ENCODE measurements at regions not wholly inside any gene's neighbourhood (a gene's known extent, or its start where the extent isn't known, plus 50 kb on each side); places are given as distances from the start of the nearest gene placed in this dataset.

DNA sequence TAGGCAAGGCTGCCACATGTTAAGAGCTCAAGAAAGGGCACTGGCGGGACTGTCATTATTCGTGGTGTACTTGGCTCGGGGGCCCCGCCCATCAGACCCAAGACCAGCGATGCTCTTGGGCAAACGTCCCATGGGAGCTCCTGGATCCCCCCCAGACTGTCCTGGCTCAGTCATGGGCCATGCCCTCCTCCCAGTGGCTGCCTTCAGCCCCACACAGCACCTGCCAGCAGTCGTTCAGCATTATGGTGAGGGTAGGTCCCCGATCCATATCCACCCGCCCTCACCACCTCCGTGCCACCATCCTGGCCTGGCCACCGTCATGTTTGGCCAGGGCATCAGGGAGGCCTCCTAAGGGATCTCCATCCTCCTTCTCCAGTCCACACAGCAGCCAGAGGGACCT lies 51.4 kb upstream of the IQSEC1 start:
- TF ChIP-seq, protein P1, sequence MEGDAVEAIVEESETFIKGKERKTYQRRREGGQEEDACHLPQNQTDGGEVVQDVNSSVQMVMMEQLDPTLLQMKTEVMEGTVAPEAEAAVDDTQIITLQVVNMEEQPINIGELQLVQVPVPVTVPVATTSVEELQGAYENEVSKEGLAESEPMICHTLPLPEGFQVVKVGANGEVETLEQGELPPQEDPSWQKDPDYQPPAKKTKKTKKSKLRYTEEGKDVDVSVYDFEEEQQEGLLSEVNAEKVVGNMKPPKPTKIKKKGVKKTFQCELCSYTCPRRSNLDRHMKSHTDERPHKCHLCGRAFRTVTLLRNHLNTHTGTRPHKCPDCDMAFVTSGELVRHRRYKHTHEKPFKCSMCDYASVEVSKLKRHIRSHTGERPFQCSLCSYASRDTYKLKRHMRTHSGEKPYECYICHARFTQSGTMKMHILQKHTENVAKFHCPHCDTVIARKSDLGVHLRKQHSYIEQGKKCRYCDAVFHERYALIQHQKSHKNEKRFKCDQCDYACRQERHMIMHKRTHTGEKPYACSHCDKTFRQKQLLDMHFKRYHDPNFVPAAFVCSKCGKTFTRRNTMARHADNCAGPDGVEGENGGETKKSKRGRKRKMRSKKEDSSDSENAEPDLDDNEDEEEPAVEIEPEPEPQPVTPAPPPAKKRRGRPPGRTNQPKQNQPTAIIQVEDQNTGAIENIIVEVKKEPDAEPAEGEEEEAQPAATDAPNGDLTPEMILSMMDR (IDR thresholded peaks at IDR 0.05; ENCODE audit: low read depth, low read length) = no peak
- Histone ChIP-seq H3K4me1 (no peaks in the 10 kb centered on the region), H3K4me3 (ENCODE audit: low read depth, low read length) (no peak overlapping the region), H3K36me3 (no peaks in the 10 kb centered on the region), H3K9me3 (no peaks in the 10 kb centered on the region), H3K27me3 (no peaks in the 10 kb centered on the region)
- no peak for DNase-seq

DNA sequence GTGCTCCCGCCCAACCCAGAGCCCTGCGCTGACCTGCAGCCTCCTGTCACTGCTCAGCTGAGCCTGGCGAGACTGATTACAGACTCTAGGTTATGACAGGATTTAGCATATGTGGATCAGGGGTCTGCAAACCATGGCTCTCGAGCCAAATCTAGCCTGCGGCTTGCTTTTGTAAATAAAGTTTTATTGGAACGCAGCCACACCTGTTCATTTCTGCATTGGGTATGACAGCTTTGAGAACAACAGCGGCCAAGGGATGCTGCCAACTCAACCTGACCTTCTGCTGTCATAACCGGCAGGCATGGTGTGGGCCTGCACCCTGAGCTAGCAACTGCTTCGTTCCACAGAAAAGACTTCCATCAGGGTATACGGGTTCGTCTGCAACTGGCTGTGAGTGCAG lies 50.5 kb upstream of the IQSEC1 start:
- Histone ChIP-seq H3K36me3 (no peaks in the 10 kb centered on the region), H3K9me3 (no peaks in the 10 kb centered on the region), H3K4me3 (ENCODE audit: low read depth, low read length) (no peak overlapping the region), H3K27me3 (no peaks in the 10 kb centered on the region), H3K4me1 (no peaks in the 10 kb centered on the region)
- TF ChIP-seq, protein P1 (IDR thresholded peaks at IDR 0.05; ENCODE audit: low read depth, low read length) = no peak
- DNase-seq = no peak

DNA sequence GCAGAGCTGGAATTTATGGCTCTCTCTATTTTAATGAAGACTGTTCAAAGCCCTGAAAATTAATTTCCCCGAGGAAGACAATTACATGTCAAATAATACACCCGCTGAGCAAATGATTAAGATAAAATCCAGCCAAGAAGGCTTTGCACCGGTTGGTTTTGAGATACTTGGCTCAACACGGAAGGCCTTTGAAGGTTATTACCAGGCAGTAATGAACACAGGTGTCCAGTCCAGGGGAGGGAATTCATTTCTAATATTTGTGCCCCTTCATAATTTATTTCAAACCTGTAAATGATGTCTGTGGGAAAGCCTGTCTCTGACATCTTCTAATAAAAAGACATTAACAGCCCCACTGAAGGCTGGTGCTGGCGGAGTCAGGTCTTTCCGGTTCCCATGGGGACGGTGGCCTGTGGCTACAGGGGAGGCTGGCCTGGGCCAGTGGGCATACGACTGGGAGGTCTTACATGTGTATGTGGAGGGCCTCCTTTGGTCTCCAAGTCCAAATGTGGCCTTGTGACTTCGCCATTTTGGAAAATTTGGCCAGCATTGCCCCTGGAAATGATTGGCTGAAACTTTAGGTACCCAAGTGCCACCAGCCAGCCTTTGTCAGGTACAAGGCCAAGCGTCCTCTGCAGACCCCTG lies 49.9 kb upstream of the IQSEC1 start:
- TF ChIP-seq, protein P1 (IDR thresholded peaks at IDR 0.05; ENCODE audit: low read depth, low read length) = no peak
- DNase-seq = no peak
- Histone ChIP-seq H3K4me1 (no peaks in the 10 kb centered on the region), H3K36me3 (no peaks in the 10 kb centered on the region), H3K4me3 (ENCODE audit: low read depth, low read length) (no peak overlapping the region), H3K9me3 (no peaks in the 10 kb centered on the region), H3K27me3 (no peaks in the 10 kb centered on the region)
